B cell (primary cell): ENCODE measurements at regions not wholly inside any gene's neighbourhood (a gene's known extent, or its start where the extent isn't known, plus 50 kb on each side); places are given as distances from the start of the nearest gene placed in this dataset.

Source experiments
- ATAC-seq: fragments of 200-7000 bp; cut with Tn5 transposase; one replicate; pipeline ENCODE4 v1.10.0; 2021; ENCODE audit warnings: low read depth, mild to moderate bottlenecking, moderate number of reproducible peaks, moderate library complexity
- CTCF ChIA-PET: fragments of 350-600 bp; sonication (Branson Sonifier 250); formaldehyde crosslinking; loops from one replicate; lab custom pipeline; 2021; ENCODE audit warnings: antibody characterized with exemption, inconsistent platforms; lab: Charles Lee
- POLR2A ChIA-PET: fragments of 350-600 bp; sonication (Branson Sonifier 250); formaldehyde crosslinking; loops from one replicate; lab custom pipeline; 2021; ENCODE audit warnings: antibody characterized with exemption; lab: Charles Lee
- DNase-seq: peaks from one replicate; pipeline ENCODE4 v3.0.0; 2013
- H2AFZ ChIP-seq: 2 replicates; pipeline ENCODE4 v1.6.1; 2012; ENCODE audit warnings: mild to moderate bottlenecking, low read depth, low read length; ENCODE audit not compliant: insufficient read depth, poor library complexity, severe bottlenecking
- H3K27ac ChIP-seq, 2 donors: 1 replicate in 1 of 2; 2 replicates in 1 of 2; pipeline ENCODE4 v1.5.1; 2012 to 2013; ENCODE audit warnings: low read length in 2 of 2, mild to moderate bottlenecking in 2 of 2, moderate library complexity in 1 of 2
- H3K27me3 ChIP-seq, 4 experiments: fragments of 200-600 bp in 1 of 4; sonication (generic) in 1 of 4; replicated peaks in 1 of 4; 1 replicate in 2 of 4; 2 replicates in 2 of 4; pipeline versions ENCODE4 v1.6.1 to v1.7.0; 2013 to 2016; ENCODE audit warnings: low read length in 3 of 4, mild to moderate bottlenecking in 2 of 4, mixed read lengths in 1 of 4, moderate library complexity in 1 of 4; ENCODE audit not compliant: insufficient read depth in 4 of 4, control insufficient read depth in 3 of 4; ENCODE audit errors: control extremely low read depth in 1 of 4
- H3K36me3 ChIP-seq, 2 experiments: replicated peaks in 1 of 2; 1 replicate in 1 of 2; 2 replicates in 1 of 2; pipeline versions ENCODE4 v1.6.1 to v1.7.1; 2013; ENCODE audit warnings: low read length in 1 of 2; ENCODE audit not compliant: insufficient read depth in 2 of 2, control insufficient read depth in 1 of 2; ENCODE audit errors: control extremely low read depth in 1 of 2, extremely low read depth in 1 of 2
- H3K4me1 ChIP-seq, 2 donors: fragments of 200-600 bp in 1 of 2; sonication (generic) in 1 of 2; 1 replicate in 1 of 2; 2 replicates in 1 of 2; pipeline versions ENCODE4 v1.5.1 to v1.6.1; 2013 to 2017; ENCODE audit warnings: low read length in 2 of 2; ENCODE audit not compliant: control insufficient read depth in 2 of 2, insufficient read depth in 2 of 2
- H3K4me2 ChIP-seq: replicated peaks from 2 replicates; pipeline ENCODE3; 2012; ENCODE audit warnings: mild to moderate bottlenecking, low read depth, low read length; ENCODE audit not compliant: poor library complexity, severe bottlenecking
- H3K4me3 ChIP-seq, 5 experiments: fragments of 200-600 bp in 1 of 5; sonication (generic) in 1 of 5; 1 replicate in 3 of 5; 2 replicates in 2 of 5; pipeline versions ENCODE4 v1.5.1 to v1.7.0; 2011 to 2016; ENCODE audit warnings: low read length in 4 of 5, mild to moderate bottlenecking in 4 of 5, low read depth in 2 of 5, control low read depth in 1 of 5, moderate library complexity in 1 of 5; ENCODE audit not compliant: insufficient read depth in 1 of 5; ENCODE audit errors: control extremely low read depth in 1 of 5, extremely low read depth in 1 of 5
- H3K79me2 ChIP-seq: fragments of 200-600 bp; sonication (generic); one replicate; pipeline ENCODE4 v1.6.0; 2016; ENCODE audit warnings: low read length; ENCODE audit not compliant: control insufficient read depth, insufficient read depth
- H3K9ac ChIP-seq: fragments of 200-600 bp; sonication (generic); 2 replicates; pipeline ENCODE4 v1.6.1; 2017; ENCODE audit warnings: mild to moderate bottlenecking, low read length, moderate library complexity
- H3K9me3 ChIP-seq, 3 donors: one replicate each; pipeline versions ENCODE4 v1.6.1 to v1.7.1; 2013; ENCODE audit warnings: low read length in 2 of 3; ENCODE audit not compliant: control insufficient read depth in 2 of 3, insufficient read depth in 1 of 3; ENCODE audit errors: control extremely low read depth in 1 of 3
- H4K20me1 ChIP-seq: 2 replicates; pipeline ENCODE4 v1.6.0; 2012; ENCODE audit warnings: mild to moderate bottlenecking, low read length; ENCODE audit not compliant: insufficient read depth, control insufficient read depth, poor library complexity, severe bottlenecking
- H3K27ac Mint-ChIP-seq: one replicate; pipeline ENCODE4 v1.8.0; 2021; ENCODE audit warnings: mixed read lengths
- H3K27me3 Mint-ChIP-seq: one replicate; pipeline ENCODE4 v1.8.0; 2021; ENCODE audit warnings: mixed read lengths
- H3K4me1 Mint-ChIP-seq: one replicate; pipeline ENCODE4 v1.8.0; 2021; ENCODE audit warnings: mixed read lengths
- H3K4me3 Mint-ChIP-seq: one replicate; pipeline ENCODE4 v1.8.0; 2021; ENCODE audit warnings: mixed read lengths
- H3K9me3 Mint-ChIP-seq: one replicate; pipeline ENCODE4 v1.8.0; 2022; ENCODE audit warnings: mixed read lengths; ENCODE audit not compliant: insufficient read depth
- EZH2 ChIP-seq: IDR thresholded peaks from 2 replicates; pipeline ENCODE4 v1.6.1; 2012; ENCODE audit warnings: borderline replicate concordance, low read depth, mild to moderate bottlenecking, moderate library complexity, low read length; ENCODE audit not compliant: insufficient read depth, poor library complexity, severe bottlenecking
- WGBS: methylation state at CpG from one replicate; pipeline ENCODE4 v1.1.5; 2013; ENCODE audit warnings: missing lambda C conversion rate; ENCODE audit not compliant: insufficient coverage; 5-methylcytosine and 5-hydroxymethylcytosine counted together
- intact Hi-C: fragments of 100-400 bp; cut with micrococcal nuclease; formaldehyde crosslinking; loops from one replicate; pipeline ENCODE4 v1.10.0; 2022
- TF ChIP-seq, protein P1 (sequence below): fragments of 200-600 bp; IDR thresholded peaks from one replicate; pipeline ENCODE4 v1.8.0; 2022; ENCODE audit warnings: antibody characterized with exemption, mild to moderate bottlenecking

DNA sequence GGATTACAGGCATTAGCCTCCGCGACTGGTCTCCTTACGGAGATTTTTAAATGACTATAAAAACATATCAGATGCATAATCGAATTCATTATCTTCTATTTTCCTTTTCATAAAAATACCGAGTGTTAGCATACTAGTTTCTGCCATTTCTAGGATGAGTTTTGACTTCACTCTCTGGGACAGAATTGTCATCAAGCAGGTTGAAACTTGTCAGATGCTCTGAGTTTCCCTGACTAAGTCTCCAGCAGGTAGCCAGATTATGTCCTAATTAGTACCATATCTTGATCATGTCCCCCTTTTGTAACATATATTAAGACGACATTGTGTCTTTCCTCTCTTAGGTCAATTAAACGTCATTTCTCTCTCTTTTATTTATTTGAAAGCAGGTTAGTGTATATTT, 103.5 kb upstream of the RASSF8 start:
- no peaks in the 10 kb centered on the region for H4K20me1 ChIP-seq
- TF ChIP-seq EZH2: no peak
- TF ChIP-seq, protein P1, sequence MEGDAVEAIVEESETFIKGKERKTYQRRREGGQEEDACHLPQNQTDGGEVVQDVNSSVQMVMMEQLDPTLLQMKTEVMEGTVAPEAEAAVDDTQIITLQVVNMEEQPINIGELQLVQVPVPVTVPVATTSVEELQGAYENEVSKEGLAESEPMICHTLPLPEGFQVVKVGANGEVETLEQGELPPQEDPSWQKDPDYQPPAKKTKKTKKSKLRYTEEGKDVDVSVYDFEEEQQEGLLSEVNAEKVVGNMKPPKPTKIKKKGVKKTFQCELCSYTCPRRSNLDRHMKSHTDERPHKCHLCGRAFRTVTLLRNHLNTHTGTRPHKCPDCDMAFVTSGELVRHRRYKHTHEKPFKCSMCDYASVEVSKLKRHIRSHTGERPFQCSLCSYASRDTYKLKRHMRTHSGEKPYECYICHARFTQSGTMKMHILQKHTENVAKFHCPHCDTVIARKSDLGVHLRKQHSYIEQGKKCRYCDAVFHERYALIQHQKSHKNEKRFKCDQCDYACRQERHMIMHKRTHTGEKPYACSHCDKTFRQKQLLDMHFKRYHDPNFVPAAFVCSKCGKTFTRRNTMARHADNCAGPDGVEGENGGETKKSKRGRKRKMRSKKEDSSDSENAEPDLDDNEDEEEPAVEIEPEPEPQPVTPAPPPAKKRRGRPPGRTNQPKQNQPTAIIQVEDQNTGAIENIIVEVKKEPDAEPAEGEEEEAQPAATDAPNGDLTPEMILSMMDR: no peak
- H2AFZ ChIP-seq: no peak overlapping the region
- ATAC-seq: no peak
- Mint-ChIP-seq H3K4me1 (no peaks in the 10 kb centered on the region), H3K4me3 (no peak overlapping the region), H3K9me3 (no peaks in the 10 kb centered on the region), H3K27me3 (peaks cover 12% of the 10 kb centered on the region), H3K27ac (no peak overlapping the region)
- H3K36me3 ChIP-seq: no peaks in the 10 kb centered on the region
- H3K4me1 ChIP-seq: no peaks in the 10 kb centered on the region
- no peak for DNase-seq
- no peak overlapping the region for H3K9ac ChIP-seq
- intact Hi-C loops: no loop called here
- WGBS: 94% methylated on average over 2 of the region's 7 CpGs
- CTCF ChIA-PET: interaction anchor here (0.7 kb wide), 1 partner anchor 25 kb away, joined by 4 read pairs; no protein-coding TSS in a partner anchor
- H3K4me3 ChIP-seq: no peak overlapping the region
- H3K9me3 ChIP-seq: no peaks in the 10 kb centered on the region
- H3K79me2 ChIP-seq: no peaks in the 10 kb centered on the region
- no peak overlapping the region for H3K4me2 ChIP-seq
- POLR2A ChIA-PET: no interaction called here
- no peak overlapping the region for H3K27ac ChIP-seq
- H3K27me3 ChIP-seq: no peaks in the 10 kb centered on the region

GRCh38 chr12:25855716-25856115, 102.8 kb upstream of the RASSF8 start:
- 100% methylated on average over 3 of the region's 3 CpGs for WGBS
- no peaks in the 10 kb centered on the region for H3K4me1 Mint-ChIP-seq
- no peak overlapping the region for H3K27ac Mint-ChIP-seq
- H3K27ac ChIP-seq: no peak overlapping the region
- no peaks in the 10 kb centered on the region for H3K79me2 ChIP-seq
- H2AFZ ChIP-seq: no peak overlapping the region
- H3K36me3 ChIP-seq: no peaks in the 10 kb centered on the region
- TF ChIP-seq, protein P1: no peak
- TF ChIP-seq EZH2: no peak
- intact Hi-C loops: no loop called here
- CTCF ChIA-PET: no interaction called here
- no peaks in the 10 kb centered on the region for H4K20me1 ChIP-seq
- no peak overlapping the region for H3K4me3 ChIP-seq
- no peaks in the 10 kb centered on the region for H3K27me3 ChIP-seq
- no peak for ATAC-seq
- H3K9me3 ChIP-seq: no peaks in the 10 kb centered on the region
- no peak overlapping the region for H3K4me2 ChIP-seq
- H3K9ac ChIP-seq: no peak overlapping the region
- no peaks in the 10 kb centered on the region for H3K4me1 ChIP-seq
- no peaks in the 10 kb centered on the region for H3K9me3 Mint-ChIP-seq
- no peak overlapping the region for H3K4me3 Mint-ChIP-seq
- no peak for DNase-seq
- POLR2A ChIA-PET: no interaction called here
- peaks cover 12% of the 10 kb centered on the region for H3K27me3 Mint-ChIP-seq
